ENCODE measurements at regions not wholly inside any gene's neighbourhood (a gene's known extent, or its start where the extent isn't known, plus 50 kb on each side); places are given as distances from the start of the nearest gene placed in this dataset.

DNA sequence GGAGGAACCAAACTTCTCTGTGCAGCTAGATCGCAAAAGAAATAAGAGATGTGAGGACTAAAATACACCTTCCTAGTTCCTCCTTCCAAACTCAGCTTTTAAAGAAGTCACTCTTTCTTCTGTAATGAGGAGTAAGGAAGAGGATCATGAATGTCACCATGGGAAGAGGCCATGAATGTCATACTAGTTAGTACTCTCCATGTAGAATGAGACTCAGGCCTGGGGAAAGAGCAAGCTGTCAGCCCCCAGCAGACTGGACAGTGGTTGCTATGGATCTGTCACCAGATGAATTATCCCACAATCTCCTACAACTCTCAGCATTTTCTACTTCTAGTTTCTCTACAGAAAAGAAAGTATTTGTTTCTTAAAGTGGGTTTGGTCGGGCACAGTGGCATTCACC, 57.1 kb upstream of the PRDM8 start:
- Mint-ChIP-seq H3K27ac (ENCODE audit: unreplicated experiment) (no peak overlapping the region), H3K9me3 (ENCODE audit: unreplicated experiment) (no peaks in the 10 kb centered on the region), H3K4me1 (ENCODE audit: low read depth, unreplicated experiment) (no peaks in the 10 kb centered on the region), H3K27me3 (ENCODE audit: unreplicated experiment) (no peaks in the 10 kb centered on the region), H3K36me3 (ENCODE audit: unreplicated experiment) (no peaks in the 10 kb centered on the region), H3K4me3 (ENCODE audit: unreplicated experiment) (no peak overlapping the region)
- DNase-seq: no peak
- TF ChIP-seq, protein P1, sequence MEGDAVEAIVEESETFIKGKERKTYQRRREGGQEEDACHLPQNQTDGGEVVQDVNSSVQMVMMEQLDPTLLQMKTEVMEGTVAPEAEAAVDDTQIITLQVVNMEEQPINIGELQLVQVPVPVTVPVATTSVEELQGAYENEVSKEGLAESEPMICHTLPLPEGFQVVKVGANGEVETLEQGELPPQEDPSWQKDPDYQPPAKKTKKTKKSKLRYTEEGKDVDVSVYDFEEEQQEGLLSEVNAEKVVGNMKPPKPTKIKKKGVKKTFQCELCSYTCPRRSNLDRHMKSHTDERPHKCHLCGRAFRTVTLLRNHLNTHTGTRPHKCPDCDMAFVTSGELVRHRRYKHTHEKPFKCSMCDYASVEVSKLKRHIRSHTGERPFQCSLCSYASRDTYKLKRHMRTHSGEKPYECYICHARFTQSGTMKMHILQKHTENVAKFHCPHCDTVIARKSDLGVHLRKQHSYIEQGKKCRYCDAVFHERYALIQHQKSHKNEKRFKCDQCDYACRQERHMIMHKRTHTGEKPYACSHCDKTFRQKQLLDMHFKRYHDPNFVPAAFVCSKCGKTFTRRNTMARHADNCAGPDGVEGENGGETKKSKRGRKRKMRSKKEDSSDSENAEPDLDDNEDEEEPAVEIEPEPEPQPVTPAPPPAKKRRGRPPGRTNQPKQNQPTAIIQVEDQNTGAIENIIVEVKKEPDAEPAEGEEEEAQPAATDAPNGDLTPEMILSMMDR (IDR thresholded peaks at IDR 0.05; ENCODE audit: partially characterized antibody, unreplicated experiment): no peak

DNA sequence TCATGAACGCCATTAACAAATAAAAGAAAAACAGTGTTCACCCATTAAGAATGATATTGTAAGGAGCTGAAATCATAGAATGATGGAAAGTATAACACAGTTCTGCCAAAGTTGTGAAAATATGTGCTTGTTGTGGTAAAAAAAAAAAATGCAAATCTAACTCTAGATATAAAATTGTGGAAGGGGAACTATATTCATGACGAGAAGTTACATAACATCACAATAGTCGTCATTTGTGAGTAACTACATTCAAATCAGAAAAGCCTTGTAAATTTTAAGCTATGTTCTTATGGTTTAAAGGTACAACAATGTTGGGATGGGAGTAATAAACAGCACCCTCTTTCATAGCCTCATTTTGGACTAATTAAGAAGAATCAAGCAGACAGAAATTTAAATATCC, 57.6 kb upstream of the PRDM8 start:
- H3K9me3 Mint-ChIP-seq (ENCODE audit: unreplicated experiment): no peaks in the 10 kb centered on the region
- no peak overlapping the region for H3K4me3 Mint-ChIP-seq (ENCODE audit: unreplicated experiment)
- DNase-seq: no peak
- H3K27ac Mint-ChIP-seq (ENCODE audit: unreplicated experiment): no peak overlapping the region
- no peaks in the 10 kb centered on the region for H3K36me3 Mint-ChIP-seq (ENCODE audit: unreplicated experiment)
- TF ChIP-seq, protein P1 (IDR thresholded peaks at IDR 0.05; ENCODE audit: partially characterized antibody, unreplicated experiment): no peak
- no peaks in the 10 kb centered on the region for H3K27me3 Mint-ChIP-seq (ENCODE audit: unreplicated experiment)
- no peaks in the 10 kb centered on the region for H3K4me1 Mint-ChIP-seq (ENCODE audit: low read depth, unreplicated experiment)

- no peaks in the 10 kb centered on the region for H3K4me1 Mint-ChIP-seq (ENCODE audit: low read depth, unreplicated experiment)
- H3K4me3 Mint-ChIP-seq (ENCODE audit: unreplicated experiment): no peak overlapping the region
- TF ChIP-seq, protein P1 (IDR thresholded peaks at IDR 0.05; ENCODE audit: partially characterized antibody, unreplicated experiment): no peak
- H3K27me3 Mint-ChIP-seq (ENCODE audit: unreplicated experiment): no peaks in the 10 kb centered on the region
- no peaks in the 10 kb centered on the region for H3K36me3 Mint-ChIP-seq (ENCODE audit: unreplicated experiment)
- no peaks in the 10 kb centered on the region for H3K9me3 Mint-ChIP-seq (ENCODE audit: unreplicated experiment)
- H3K27ac Mint-ChIP-seq (ENCODE audit: unreplicated experiment): no peak overlapping the region
- no peak for DNase-seq
Observed at GRCh38 chr4:80138551-80139538, 58.5 kb upstream of the PRDM8 start.

GRCh38 chr4:80137631-80138030, 59.7 kb upstream of the PRDM8 start:
- Mint-ChIP-seq H3K36me3 (ENCODE audit: unreplicated experiment) (no peaks in the 10 kb centered on the region), H3K4me3 (ENCODE audit: unreplicated experiment) (no peak overlapping the region), H3K27ac (ENCODE audit: unreplicated experiment) (no peak overlapping the region), H3K4me1 (ENCODE audit: low read depth, unreplicated experiment) (no peaks in the 10 kb centered on the region), H3K9me3 (ENCODE audit: unreplicated experiment) (no peaks in the 10 kb centered on the region), H3K27me3 (ENCODE audit: unreplicated experiment) (no peaks in the 10 kb centered on the region)
- DNase-seq: no peak
- TF ChIP-seq, protein P1 (IDR thresholded peaks at IDR 0.05; ENCODE audit: partially characterized antibody, unreplicated experiment): no peak

DNA sequence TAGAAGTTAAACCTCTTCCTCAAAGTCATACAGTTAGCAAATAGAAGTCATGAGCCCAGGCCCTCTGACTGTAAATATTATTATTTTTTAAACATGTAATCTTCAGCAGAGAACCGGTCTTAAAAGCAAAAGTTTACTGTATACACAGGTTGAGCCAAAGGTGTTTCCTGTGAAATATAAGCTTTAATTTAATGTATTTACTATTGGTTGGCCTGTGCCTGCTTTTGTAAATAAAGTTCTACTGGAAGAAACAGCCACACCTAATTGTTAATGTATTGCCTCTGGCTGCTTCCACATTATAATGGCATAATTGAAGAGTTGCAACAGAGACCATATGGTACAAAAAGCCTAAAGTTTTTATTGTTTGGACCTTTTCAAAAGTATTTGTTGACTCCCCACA, 61.0 kb upstream of the PRDM8 start:
- TF ChIP-seq, protein P1 (IDR thresholded peaks at IDR 0.05; ENCODE audit: partially characterized antibody, unreplicated experiment): no peak
- Mint-ChIP-seq H3K36me3 (ENCODE audit: unreplicated experiment) (no peaks in the 10 kb centered on the region), H3K4me3 (ENCODE audit: unreplicated experiment) (no peak overlapping the region), H3K27ac (ENCODE audit: unreplicated experiment) (no peak overlapping the region), H3K27me3 (ENCODE audit: unreplicated experiment) (no peaks in the 10 kb centered on the region), H3K4me1 (ENCODE audit: low read depth, unreplicated experiment) (no peaks in the 10 kb centered on the region), H3K9me3 (ENCODE audit: unreplicated experiment) (no peaks in the 10 kb centered on the region)
- no peak for DNase-seq

Data from glutamatergic neuron (in vitro differentiated cells).